GM23338 (cell line): ENCODE measurements at regions not wholly inside any gene's neighbourhood (a gene's known extent, or its start where the extent isn't known, plus 50 kb on each side); places are given as distances from the start of the nearest gene placed in this dataset.

Source experiments
- ATAC-seq: fragments of 200-7000 bp; cut with Tn5 transposase; 3 replicates; pipeline ENCODE4 v1.9.1; 2020
- DNase-seq: peaks from one replicate; pipeline ENCODE4 v3.0.0-alpha.2; 2015; ENCODE audit warnings: low spot score
- H2AFZ ChIP-seq: fragments of 200-600 bp; sonication (generic); 2 replicates; pipeline ENCODE4 v1.8.0; 2016; ENCODE audit warnings: antibody characterized with exemption, mild to moderate bottlenecking, moderate library complexity
- H3F3A ChIP-seq: fragments of 200-600 bp; sonication (generic); replicated peaks from 2 replicates; pipeline ENCODE4 v1.8.0; 2017; ENCODE audit warnings: antibody characterized with exemption, mixed run types, low read depth
- H3K27ac ChIP-seq: fragments of 200-600 bp; sonication (generic); 2 replicates; pipeline ENCODE4 v1.6.1; 2016; ENCODE audit warnings: low read depth
- H3K27me3 ChIP-seq: fragments of 200-600 bp; sonication (generic); 2 replicates; pipeline ENCODE4 v1.8.0; 2016; ENCODE audit warnings: mild to moderate bottlenecking, mixed run types, moderate library complexity; ENCODE audit not compliant: insufficient read depth
- H3K36me3 ChIP-seq: fragments of 200-600 bp; sonication (generic); 2 replicates; pipeline ENCODE4 v1.8.0; 2016; ENCODE audit warnings: mild to moderate bottlenecking; ENCODE audit not compliant: insufficient read depth
- H3K4me1 ChIP-seq: fragments of 200-600 bp; sonication (generic); 2 replicates; pipeline ENCODE4 v1.8.0; 2016; ENCODE audit warnings: mild to moderate bottlenecking, moderate library complexity; ENCODE audit not compliant: insufficient read depth
- H3K4me2 ChIP-seq: fragments of 200-600 bp; sonication (generic); 2 replicates; pipeline ENCODE4 v1.7.1; 2017; ENCODE audit warnings: mixed run types
- H3K4me3 ChIP-seq: fragments of 200-600 bp; sonication (generic); 2 replicates; pipeline ENCODE4 v1.6.1; 2016; ENCODE audit warnings: mixed run types
- H3K79me2 ChIP-seq: fragments of 200-600 bp; sonication (generic); replicated peaks from 2 replicates; pipeline ENCODE4 v1.8.0; 2017; ENCODE audit warnings: mild to moderate bottlenecking; ENCODE audit not compliant: insufficient read depth
- H3K9me2 ChIP-seq: fragments of 200-600 bp; sonication (generic); 2 replicates; pipeline ENCODE4 v1.8.0; 2017; ENCODE audit not compliant: insufficient read depth
- H4K20me1 ChIP-seq: fragments of 200-600 bp; sonication (generic); replicated peaks from 2 replicates; pipeline ENCODE4 v1.8.0; 2017; ENCODE audit warnings: mild to moderate bottlenecking; ENCODE audit not compliant: insufficient read depth
- H3K27ac Mint-ChIP-seq: 2 replicates; pipeline ENCODE4 v1.8.0; 2020; ENCODE audit warnings: inconsistent platforms, mild to moderate bottlenecking, moderate library complexity, mixed read lengths
- H3K27me3 Mint-ChIP-seq: 3 replicates; pipeline ENCODE4 v1.8.0; 2022; ENCODE audit warnings: low read depth, mild to moderate bottlenecking, moderate library complexity, mixed read lengths, inconsistent platforms; ENCODE audit not compliant: insufficient read depth, poor library complexity
- H3K36me3 Mint-ChIP-seq: 3 replicates; pipeline ENCODE4 v1.8.0; 2021; ENCODE audit warnings: low read depth, mild to moderate bottlenecking, inconsistent platforms, moderate library complexity, mixed read lengths
- H3K4me1 Mint-ChIP-seq: 3 replicates; pipeline ENCODE4 v1.8.0; 2020; ENCODE audit warnings: mild to moderate bottlenecking, inconsistent platforms, mixed read lengths
- H3K4me3 Mint-ChIP-seq: 3 replicates; pipeline ENCODE4 v1.8.0; 2021; ENCODE audit warnings: moderate library complexity, mild to moderate bottlenecking, inconsistent platforms, mixed read lengths
- H3K9me3 Mint-ChIP-seq: 3 replicates; pipeline ENCODE4 v1.8.0; 2020; ENCODE audit warnings: moderate library complexity, mild to moderate bottlenecking, inconsistent platforms, mixed read lengths
- CREB1 ChIP-seq: fragments of 250-450 bp; sonication (Bioruptor Pico); IDR thresholded peaks from 2 replicates; pipeline ENCODE4 v1.5.0; 2020; ENCODE audit warnings: low read depth, mild to moderate bottlenecking, moderate library complexity
- EZH2 ChIP-seq: fragments of 200-600 bp; sonication (generic); IDR thresholded peaks from one replicate; pipeline ENCODE4 v1.8.0; 2017; ENCODE audit warnings: antibody characterized with exemption, mild to moderate bottlenecking, low read depth; ENCODE audit not compliant: unreplicated experiment
- EZH2phosphoT487 ChIP-seq: fragments of 200-600 bp; sonication (generic); IDR thresholded peaks from one replicate; pipeline ENCODE4 v1.8.1; 2018; ENCODE audit warnings: antibody characterized with exemption; ENCODE audit not compliant: unreplicated experiment
- JUNB ChIP-seq: IDR thresholded peaks from one replicate; pipeline ENCODE4 v1.6.1; 2016; ENCODE audit warnings: antibody characterized with exemption; ENCODE audit not compliant: unreplicated experiment
- POLR2AphosphoS5 ChIP-seq: IDR thresholded peaks from 2 replicates; pipeline ENCODE4 v1.6.1; 2016; ENCODE audit warnings: antibody characterized with exemption, low read depth
- STAT1 ChIP-seq: IDR thresholded peaks from one replicate; pipeline ENCODE4 v1.6.1; 2016; ENCODE audit warnings: antibody characterized with exemption; ENCODE audit not compliant: unreplicated experiment
- ZNF114 ChIP-seq: fragments of 250-450 bp; sonication (Bioruptor Pico); IDR thresholded peaks from 2 replicates; pipeline ENCODE4 v1.5.0; 2020; ENCODE audit warnings: mild to moderate bottlenecking, moderate library complexity
- ZNF331 ChIP-seq: fragments of 250-450 bp; sonication (Bioruptor Pico); IDR thresholded peaks from 2 replicates; pipeline ENCODE4 v1.5.0; 2020; ENCODE audit warnings: low read depth, mild to moderate bottlenecking, moderate library complexity
- TF ChIP-seq, protein P1 (sequence below): IDR thresholded peaks from one replicate; pipeline ENCODE4 v1.6.1; 2018; ENCODE audit warnings: antibody characterized with exemption; ENCODE audit not compliant: unreplicated experiment
- TF ChIP-seq, protein P2 (sequence below): fragments of 250-450 bp; sonication (Bioruptor Pico); IDR thresholded peaks from 2 replicates; pipeline ENCODE4 v1.5.0; 2020; ENCODE audit warnings: mild to moderate bottlenecking, moderate library complexity
- TF ChIP-seq, protein P3 (sequence below): IDR thresholded peaks from 2 replicates; pipeline ENCODE4 v1.6.1; 2016; ENCODE audit warnings: antibody characterized with exemption

DNA sequence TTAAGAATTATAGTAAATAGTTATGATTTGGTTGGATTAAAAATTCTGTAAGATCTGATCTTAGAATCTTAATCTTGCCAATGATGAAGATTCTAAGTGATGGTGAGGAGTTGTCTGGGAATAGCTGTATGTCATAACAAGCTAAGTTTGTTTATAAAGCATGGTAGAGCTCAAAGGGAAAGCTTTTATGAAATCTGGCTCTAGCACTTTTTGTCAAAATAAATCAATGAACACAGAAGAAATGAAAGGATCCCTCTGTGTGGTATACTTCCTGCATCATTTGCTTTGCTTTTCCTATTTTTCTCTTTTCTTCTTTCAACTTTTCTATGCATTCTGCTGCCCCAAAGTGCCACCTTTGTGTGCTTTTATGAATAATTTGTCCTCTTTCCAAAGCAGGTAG lies 193.5 kb upstream of the FAT1 start (continued):
- TF ChIP-seq ZNF114 (CRISPR knock-in tag): no peak
- TF ChIP-seq EZH2phosphoT487: no peak
- TF ChIP-seq CREB1 (CRISPR knock-in tag): no peak
- TF ChIP-seq EZH2: no peak
- TF ChIP-seq, protein P1, sequence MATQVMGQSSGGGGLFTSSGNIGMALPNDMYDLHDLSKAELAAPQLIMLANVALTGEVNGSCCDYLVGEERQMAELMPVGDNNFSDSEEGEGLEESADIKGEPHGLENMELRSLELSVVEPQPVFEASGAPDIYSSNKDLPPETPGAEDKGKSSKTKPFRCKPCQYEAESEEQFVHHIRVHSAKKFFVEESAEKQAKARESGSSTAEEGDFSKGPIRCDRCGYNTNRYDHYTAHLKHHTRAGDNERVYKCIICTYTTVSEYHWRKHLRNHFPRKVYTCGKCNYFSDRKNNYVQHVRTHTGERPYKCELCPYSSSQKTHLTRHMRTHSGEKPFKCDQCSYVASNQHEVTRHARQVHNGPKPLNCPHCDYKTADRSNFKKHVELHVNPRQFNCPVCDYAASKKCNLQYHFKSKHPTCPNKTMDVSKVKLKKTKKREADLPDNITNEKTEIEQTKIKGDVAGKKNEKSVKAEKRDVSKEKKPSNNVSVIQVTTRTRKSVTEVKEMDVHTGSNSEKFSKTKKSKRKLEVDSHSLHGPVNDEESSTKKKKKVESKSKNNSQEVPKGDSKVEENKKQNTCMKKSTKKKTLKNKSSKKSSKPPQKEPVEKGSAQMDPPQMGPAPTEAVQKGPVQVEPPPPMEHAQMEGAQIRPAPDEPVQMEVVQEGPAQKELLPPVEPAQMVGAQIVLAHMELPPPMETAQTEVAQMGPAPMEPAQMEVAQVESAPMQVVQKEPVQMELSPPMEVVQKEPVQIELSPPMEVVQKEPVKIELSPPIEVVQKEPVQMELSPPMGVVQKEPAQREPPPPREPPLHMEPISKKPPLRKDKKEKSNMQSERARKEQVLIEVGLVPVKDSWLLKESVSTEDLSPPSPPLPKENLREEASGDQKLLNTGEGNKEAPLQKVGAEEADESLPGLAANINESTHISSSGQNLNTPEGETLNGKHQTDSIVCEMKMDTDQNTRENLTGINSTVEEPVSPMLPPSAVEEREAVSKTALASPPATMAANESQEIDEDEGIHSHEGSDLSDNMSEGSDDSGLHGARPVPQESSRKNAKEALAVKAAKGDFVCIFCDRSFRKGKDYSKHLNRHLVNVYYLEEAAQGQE: no peak
- TF ChIP-seq POLR2AphosphoS5: no peak
- no peak for TF ChIP-seq ZNF331 (CRISPR knock-in tag)

DNA sequence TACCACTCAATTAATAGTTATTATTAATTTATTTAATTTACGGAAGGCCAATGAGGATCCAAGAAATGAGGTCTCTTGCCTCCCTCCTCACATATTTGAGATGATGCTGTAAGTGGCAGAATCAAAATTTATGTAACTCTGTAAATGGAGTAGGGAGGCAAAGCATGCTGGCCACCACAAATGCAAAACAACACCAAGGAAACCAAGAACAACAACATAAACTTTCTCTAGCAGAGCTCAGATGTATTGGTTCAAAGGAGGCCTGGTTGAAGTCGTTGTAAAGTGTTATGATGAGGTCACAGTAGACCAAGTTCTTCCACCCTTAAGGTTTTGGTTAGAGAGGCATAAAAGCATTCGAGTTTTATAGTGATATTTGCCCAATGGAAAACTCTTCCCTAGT lies 194.8 kb upstream of the FAT1 start:
- no peak for ATAC-seq
- Histone ChIP-seq H3K4me3 (no peak overlapping the region), H3K36me3 (no peaks in the 10 kb centered on the region), H3K27ac (no peak overlapping the region), H3K4me2 (no peak overlapping the region), H2AFZ (no peak overlapping the region), H3K9me2 (no peaks in the 10 kb centered on the region), H3K4me1 (peaks cover 10% of the 10 kb centered on the region; the same call in 1 of the 2 replicates), H3F3A (no peaks in the 10 kb centered on the region), H3K27me3 (no peaks in the 10 kb centered on the region), H3K79me2 (no peaks in the 10 kb centered on the region), H4K20me1 (no peaks in the 10 kb centered on the region)
- TF ChIP-seq JUNB (no peak), EZH2phosphoT487 (no peak), ZNF331 (CRISPR knock-in tag) (no peak), STAT1 (no peak), ZNF114 (CRISPR knock-in tag) (no peak), POLR2AphosphoS5 (no peak), CREB1 (CRISPR knock-in tag) (no peak)
- TF ChIP-seq, protein P2, sequence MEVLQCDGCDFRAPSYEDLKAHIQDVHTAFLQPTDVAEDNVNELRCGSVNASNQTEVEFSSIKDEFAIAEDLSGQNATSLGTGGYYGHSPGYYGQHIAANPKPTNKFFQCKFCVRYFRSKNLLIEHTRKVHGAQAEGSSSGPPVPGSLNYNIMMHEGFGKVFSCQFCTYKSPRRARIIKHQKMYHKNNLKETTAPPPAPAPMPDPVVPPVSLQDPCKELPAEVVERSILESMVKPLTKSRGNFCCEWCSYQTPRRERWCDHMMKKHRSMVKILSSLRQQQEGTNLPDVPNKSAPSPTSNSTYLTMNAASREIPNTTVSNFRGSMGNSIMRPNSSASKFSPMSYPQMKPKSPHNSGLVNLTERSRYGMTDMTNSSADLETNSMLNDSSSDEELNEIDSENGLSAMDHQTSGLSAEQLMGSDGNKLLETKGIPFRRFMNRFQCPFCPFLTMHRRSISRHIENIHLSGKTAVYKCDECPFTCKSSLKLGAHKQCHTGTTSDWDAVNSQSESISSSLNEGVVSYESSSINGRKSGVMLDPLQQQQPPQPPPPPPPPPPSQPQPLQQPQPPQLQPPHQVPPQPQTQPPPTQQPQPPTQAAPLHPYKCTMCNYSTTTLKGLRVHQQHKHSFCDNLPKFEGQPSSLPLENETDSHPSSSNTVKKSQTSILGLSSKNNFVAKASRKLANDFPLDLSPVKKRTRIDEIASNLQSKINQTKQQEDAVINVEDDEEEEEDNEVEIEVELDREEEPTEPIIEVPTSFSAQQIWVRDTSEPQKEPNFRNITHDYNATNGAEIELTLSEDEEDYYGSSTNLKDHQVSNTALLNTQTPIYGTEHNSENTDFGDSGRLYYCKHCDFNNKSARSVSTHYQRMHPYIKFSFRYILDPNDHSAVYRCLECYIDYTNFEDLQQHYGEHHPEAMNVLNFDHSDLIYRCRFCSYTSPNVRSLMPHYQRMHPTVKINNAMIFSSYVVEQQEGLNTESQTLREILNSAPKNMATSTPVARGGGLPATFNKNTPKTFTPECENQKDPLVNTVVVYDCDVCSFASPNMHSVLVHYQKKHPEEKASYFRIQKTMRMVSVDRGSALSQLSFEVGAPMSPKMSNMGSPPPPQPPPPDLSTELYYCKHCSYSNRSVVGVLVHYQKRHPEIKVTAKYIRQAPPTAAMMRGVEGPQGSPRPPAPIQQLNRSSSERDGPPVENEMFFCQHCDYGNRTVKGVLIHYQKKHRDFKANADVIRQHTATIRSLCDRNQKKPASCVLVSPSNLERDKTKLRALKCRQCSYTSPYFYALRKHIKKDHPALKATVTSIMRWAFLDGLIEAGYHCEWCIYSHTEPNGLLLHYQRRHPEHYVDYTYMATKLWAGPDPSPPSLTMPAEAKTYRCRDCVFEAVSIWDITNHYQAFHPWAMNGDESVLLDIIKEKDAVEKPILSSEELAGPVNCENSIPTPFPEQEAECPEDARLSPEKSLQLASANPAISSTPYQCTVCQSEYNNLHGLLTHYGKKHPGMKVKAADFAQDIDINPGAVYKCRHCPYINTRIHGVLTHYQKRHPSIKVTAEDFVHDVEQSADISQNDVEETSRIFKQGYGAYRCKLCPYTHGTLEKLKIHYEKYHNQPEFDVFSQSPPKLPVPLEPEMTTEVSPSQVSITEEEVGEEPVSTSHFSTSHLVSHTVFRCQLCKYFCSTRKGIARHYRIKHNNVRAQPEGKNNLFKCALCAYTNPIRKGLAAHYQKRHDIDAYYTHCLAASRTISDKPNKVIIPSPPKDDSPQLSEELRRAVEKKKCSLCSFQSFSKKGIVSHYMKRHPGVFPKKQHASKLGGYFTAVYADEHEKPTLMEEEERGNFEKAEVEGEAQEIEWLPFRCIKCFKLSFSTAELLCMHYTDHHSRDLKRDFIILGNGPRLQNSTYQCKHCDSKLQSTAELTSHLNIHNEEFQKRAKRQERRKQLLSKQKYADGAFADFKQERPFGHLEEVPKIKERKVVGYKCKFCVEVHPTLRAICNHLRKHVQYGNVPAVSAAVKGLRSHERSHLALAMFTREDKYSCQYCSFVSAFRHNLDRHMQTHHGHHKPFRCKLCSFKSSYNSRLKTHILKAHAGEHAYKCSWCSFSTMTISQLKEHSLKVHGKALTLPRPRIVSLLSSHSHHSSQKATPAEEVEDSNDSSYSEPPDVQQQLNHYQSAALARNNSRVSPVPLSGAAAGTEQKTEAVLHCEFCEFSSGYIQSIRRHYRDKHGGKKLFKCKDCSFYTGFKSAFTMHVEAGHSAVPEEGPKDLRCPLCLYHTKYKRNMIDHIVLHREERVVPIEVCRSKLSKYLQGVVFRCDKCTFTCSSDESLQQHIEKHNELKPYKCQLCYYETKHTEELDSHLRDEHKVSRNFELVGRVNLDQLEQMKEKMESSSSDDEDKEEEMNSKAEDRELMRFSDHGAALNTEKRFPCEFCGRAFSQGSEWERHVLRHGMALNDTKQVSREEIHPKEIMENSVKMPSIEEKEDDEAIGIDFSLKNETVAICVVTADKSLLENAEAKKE: no peak
- TF ChIP-seq, protein P1: no peak
- TF ChIP-seq, protein P3, sequence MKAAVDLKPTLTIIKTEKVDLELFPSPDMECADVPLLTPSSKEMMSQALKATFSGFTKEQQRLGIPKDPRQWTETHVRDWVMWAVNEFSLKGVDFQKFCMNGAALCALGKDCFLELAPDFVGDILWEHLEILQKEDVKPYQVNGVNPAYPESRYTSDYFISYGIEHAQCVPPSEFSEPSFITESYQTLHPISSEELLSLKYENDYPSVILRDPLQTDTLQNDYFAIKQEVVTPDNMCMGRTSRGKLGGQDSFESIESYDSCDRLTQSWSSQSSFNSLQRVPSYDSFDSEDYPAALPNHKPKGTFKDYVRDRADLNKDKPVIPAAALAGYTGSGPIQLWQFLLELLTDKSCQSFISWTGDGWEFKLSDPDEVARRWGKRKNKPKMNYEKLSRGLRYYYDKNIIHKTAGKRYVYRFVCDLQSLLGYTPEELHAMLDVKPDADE: no peak
- no peak overlapping the region for H3K27ac Mint-ChIP-seq
- DNase-seq: no peak
- H3K27me3 Mint-ChIP-seq: peaks cover 2% of the 10 kb centered on the region
- no peak overlapping the region for H3K4me3 Mint-ChIP-seq
- H3K36me3 Mint-ChIP-seq: no peaks in the 10 kb centered on the region
- peaks cover 17% of the 10 kb centered on the region for H3K4me1 Mint-ChIP-seq
- no peaks in the 10 kb centered on the region for H3K9me3 Mint-ChIP-seq
